ENCODE measurements at regions not wholly inside any gene's neighbourhood (a gene's known extent, or its start where the extent isn't known, plus 50 kb on each side); places are given as distances from the start of the nearest gene placed in this dataset. TPM values are rescaled to one million over a fixed set of nuclear protein-coding genes. Genes with fewer than 3 reads are reported as not detected.
"Not testable (repeated sequence)": the region's sequence is repeated elsewhere in the genome, so short reads cannot be mapped to it uniquely, and the experiment has no call there.

GRCh38 chr4:9704551-9705332 lies 76.7 kb upstream of the DRD5 start:
- H3K4me3 ChIP-seq (ENCODE audit: low read depth, low read length): no peak overlapping the region
- no peak for DNase-seq (ENCODE audit: low read depth)
- no peak for TF ChIP-seq CTCF (IDR thresholded peaks at IDR 0.05; ENCODE audit: insufficient read depth, low read depth, low read length)

- H3K4me3 ChIP-seq (ENCODE audit: low read depth, low read length); DNase-seq (ENCODE audit: low read depth): not testable (repeated sequence)
These were observed 74.2 kb upstream of the DRD5 start for GRCh38 chr4:9707281-9707680.

- H3K4me3 ChIP-seq (ENCODE audit: low read depth, low read length); DNase-seq (ENCODE audit: low read depth): not testable (repeated sequence)
These were observed 73.5 kb upstream of the DRD5 start for GRCh38 chr4:9707936-9708335.

- no peak for DNase-seq (ENCODE audit: low read depth)
- no peak overlapping the region for H3K4me3 ChIP-seq (ENCODE audit: low read depth, low read length)
These were observed 71.7 kb upstream of the DRD5 start for GRCh38 chr4:9709724-9710123.

GRCh38 chr4:9715271-9715670 lies 66.2 kb upstream of the DRD5 start:
- not testable (repeated sequence) for DNase-seq (ENCODE audit: low read depth); H3K4me3 ChIP-seq (ENCODE audit: low read depth, low read length)

More at GRCh38 chr4:9709724-9710123, 71.7 kb upstream of the DRD5 start:
- no peak for TF ChIP-seq CTCF (IDR thresholded peaks at IDR 0.05; ENCODE audit: insufficient read depth, low read depth, low read length)

- no peak for DNase-seq (ENCODE audit: low read depth)
- no peak for TF ChIP-seq CTCF (IDR thresholded peaks at IDR 0.05; ENCODE audit: insufficient read depth, low read depth, low read length)
- no peak overlapping the region for H3K4me3 ChIP-seq (ENCODE audit: low read depth, low read length)
These were observed 65.3 kb upstream of the DRD5 start for GRCh38 chr4:9716093-9716492.

GRCh38 chr4:9718246-9718939 lies 63.0 kb upstream of the DRD5 start:
- not testable (repeated sequence) for H3K4me3 ChIP-seq (ENCODE audit: low read depth, low read length); DNase-seq (ENCODE audit: low read depth)

- H3K4me3 ChIP-seq (ENCODE audit: low read depth, low read length); DNase-seq (ENCODE audit: low read depth): not testable (repeated sequence)
These were observed 59.3 kb upstream of the DRD5 start for GRCh38 chr4:9722131-9722530.

Small RNA genes lying in the stretch of these regions (small RNA-seq; reads per million reads assigned to genes)
- gene MIR548I2 (not detected), gene RF00017 (not detected), gene SNRPCP13 (not detected)

All from fibroblast of villous mesenchyme (primary cell).